Peyer's patch (tissue), 4 donors: ENCODE measurements at regions not wholly inside any gene's neighbourhood (a gene's known extent, or its start where the extent isn't known, plus 50 kb on each side); places are given as distances from the start of the nearest gene placed in this dataset.

Source experiments
- DNase-seq, 3 donors: peaks; one replicate each; pipeline ENCODE4 v3.0.0-alpha.2; 2017 to 2019
- H3K27ac ChIP-seq, 4 donors: fragments of 200-600 bp; sonication (generic); one replicate each; pipeline ENCODE4 v1.5.1; 2016 to 2019
- H3K27me3 ChIP-seq, 2 donors: fragments of 200-600 bp; sonication (generic); one replicate each; pipeline ENCODE4 v1.5.1; 2019
- H3K36me3 ChIP-seq, 3 donors: fragments of 200-600 bp; sonication (generic); one replicate each; pipeline ENCODE4 v1.5.1; 2016 to 2019
- H3K4me1 ChIP-seq, 4 donors: fragments of 200-600 bp; sonication (generic); one replicate each; pipeline ENCODE4 v1.5.1; 2016 to 2019
- H3K4me3 ChIP-seq, 4 donors: fragments of 200-600 bp; sonication (generic); 1 replicate in 3 of 4; 2 replicates in 1 of 4; pipeline ENCODE4 v1.5.1; 2016 to 2019; ENCODE audit warnings: mild to moderate bottlenecking in 1 of 4
- H3K9me3 ChIP-seq, 4 donors: fragments of 200-600 bp; sonication (generic); one replicate each; pipeline ENCODE4 v1.5.1; 2016 to 2019; ENCODE audit warnings: mild to moderate bottlenecking in 1 of 4
- POLR2A ChIP-seq, 2 donors: fragments of 450-650 bp; IDR thresholded peaks; one replicate each; pipeline ENCODE4 v1.5.1; 2017; ENCODE audit warnings: antibody characterized with exemption in 2 of 2, mild to moderate bottlenecking in 2 of 2, moderate library complexity in 2 of 2
- TF ChIP-seq, protein P1 (sequence below), 6 experiments: fragments of 450-650 bp in 4 of 6; fragments of 200-600 bp in 2 of 6; sonication (generic) in 1 of 6; IDR thresholded peaks; one replicate each; pipeline ENCODE4 v1.5.1; 2017 to 2019; ENCODE audit warnings: antibody characterized with exemption in 6 of 6, mild to moderate bottlenecking in 3 of 6, moderate library complexity in 1 of 6

DNA sequence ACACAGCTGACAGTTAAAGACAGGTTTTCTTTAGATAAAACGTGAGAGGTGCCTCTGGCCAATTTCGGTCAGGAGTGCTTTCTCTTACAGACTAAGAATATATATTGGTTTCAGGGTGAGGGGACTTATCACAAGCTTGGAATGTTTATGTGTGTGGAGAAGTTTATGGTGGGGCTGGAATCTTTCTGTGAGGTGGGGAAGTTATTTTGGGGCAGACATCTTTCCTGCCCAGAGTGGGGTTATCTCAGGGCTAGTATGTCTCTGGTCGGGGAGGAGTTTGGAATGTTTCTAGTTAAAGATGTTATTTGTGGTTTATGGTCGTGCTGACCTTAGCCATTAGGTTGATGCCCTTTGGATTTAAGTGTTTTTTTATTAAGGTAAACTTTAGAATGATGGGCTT lies 115.2 kb downstream of the SLC5A7 start:
- no peak overlapping the region for H3K27ac ChIP-seq
- TF ChIP-seq, protein P1, sequence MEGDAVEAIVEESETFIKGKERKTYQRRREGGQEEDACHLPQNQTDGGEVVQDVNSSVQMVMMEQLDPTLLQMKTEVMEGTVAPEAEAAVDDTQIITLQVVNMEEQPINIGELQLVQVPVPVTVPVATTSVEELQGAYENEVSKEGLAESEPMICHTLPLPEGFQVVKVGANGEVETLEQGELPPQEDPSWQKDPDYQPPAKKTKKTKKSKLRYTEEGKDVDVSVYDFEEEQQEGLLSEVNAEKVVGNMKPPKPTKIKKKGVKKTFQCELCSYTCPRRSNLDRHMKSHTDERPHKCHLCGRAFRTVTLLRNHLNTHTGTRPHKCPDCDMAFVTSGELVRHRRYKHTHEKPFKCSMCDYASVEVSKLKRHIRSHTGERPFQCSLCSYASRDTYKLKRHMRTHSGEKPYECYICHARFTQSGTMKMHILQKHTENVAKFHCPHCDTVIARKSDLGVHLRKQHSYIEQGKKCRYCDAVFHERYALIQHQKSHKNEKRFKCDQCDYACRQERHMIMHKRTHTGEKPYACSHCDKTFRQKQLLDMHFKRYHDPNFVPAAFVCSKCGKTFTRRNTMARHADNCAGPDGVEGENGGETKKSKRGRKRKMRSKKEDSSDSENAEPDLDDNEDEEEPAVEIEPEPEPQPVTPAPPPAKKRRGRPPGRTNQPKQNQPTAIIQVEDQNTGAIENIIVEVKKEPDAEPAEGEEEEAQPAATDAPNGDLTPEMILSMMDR (IDR thresholded peaks at IDR 0.05): no peak
- TF ChIP-seq POLR2A (IDR thresholded peaks at IDR 0.05): no peak
- no peaks in the 10 kb centered on the region for H3K4me1 ChIP-seq
- H3K9me3 ChIP-seq: no peaks in the 10 kb centered on the region
- no peaks in the 10 kb centered on the region for H3K36me3 ChIP-seq
- no peak for DNase-seq
- H3K27me3 ChIP-seq: no peaks in the 10 kb centered on the region
- H3K4me3 ChIP-seq: no peak overlapping the region

DNA sequence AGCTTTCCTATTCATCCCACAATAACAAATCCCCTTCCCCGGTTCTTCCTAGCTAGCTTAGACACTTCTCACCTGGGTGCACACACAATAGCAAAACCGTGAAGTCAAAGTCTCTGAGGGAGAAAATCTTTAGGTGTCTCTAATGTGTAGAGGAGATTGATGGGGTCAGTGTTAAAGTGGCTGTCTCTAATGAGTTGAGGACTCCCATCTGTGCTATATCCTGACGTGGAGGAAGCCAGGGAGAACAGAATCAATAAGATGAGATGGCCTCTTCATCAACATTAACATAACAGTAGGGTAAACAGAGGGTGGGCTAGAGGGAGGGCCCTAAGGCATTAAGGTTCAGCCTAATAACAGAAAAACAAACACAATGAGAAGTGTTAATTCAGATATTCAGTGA lies 120.4 kb downstream of the SLC5A7 start:
- Histone ChIP-seq H3K36me3 (no peaks in the 10 kb centered on the region), H3K4me1 (no peaks in the 10 kb centered on the region), H3K27ac (no peak overlapping the region), H3K27me3 (no peaks in the 10 kb centered on the region), H3K9me3 (no peaks in the 10 kb centered on the region), H3K4me3 (no peak overlapping the region)
- TF ChIP-seq POLR2A (IDR thresholded peaks at IDR 0.05): no peak
- TF ChIP-seq, protein P1 (IDR thresholded peaks at IDR 0.05): no peak
- no peak for DNase-seq

DNA sequence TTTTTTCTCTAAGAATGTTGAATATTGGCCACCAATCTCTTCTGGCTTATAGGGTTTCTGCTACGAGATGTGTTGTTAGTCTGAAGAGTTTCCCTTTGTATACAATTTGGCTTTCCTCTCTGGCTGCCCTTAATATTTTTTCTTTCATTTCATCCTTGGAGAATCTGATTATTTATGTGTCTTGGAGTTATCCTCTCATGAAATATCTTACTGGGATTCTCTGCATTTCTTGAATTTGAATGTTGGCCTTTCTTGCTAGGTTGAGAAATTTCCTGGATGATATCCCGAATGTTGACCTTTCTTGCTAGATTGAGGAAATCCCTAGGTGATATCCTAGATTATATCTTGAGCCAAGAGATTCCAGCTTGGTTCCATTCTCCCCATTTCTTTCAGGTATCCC lies 125.6 kb downstream of the SLC5A7 start:
- Histone ChIP-seq H3K4me3 (no peak overlapping the region), H3K4me1 (no peaks in the 10 kb centered on the region), H3K27me3 (no peaks in the 10 kb centered on the region), H3K36me3 (no peaks in the 10 kb centered on the region), H3K9me3 (no peaks in the 10 kb centered on the region), H3K27ac (no peak overlapping the region)
- no peak for TF ChIP-seq POLR2A (IDR thresholded peaks at IDR 0.05)
- TF ChIP-seq, protein P1 (IDR thresholded peaks at IDR 0.05): no peak
- no peak for DNase-seq

DNA sequence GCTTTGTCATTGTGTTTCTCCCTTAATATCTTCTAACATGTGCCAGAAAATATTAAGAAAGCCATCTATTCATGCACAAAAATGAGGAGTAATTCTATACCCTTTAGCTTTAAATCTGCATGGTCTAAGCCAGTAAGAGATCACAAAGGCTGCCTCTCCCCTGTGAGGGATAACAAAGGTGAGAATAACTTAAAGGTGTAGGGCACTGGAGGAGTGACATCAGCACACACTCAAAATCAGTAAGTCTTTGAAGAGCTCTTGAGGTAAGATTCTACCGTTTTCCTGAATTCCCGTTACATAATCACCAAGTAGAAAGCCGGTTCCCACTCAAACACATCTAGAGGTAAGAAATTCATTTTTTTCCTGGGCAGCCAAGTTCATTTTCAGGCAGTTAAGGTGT lies 123.9 kb upstream of the SULT1C3 start:
- no peak for DNase-seq
- TF ChIP-seq POLR2A (IDR thresholded peaks at IDR 0.05): no peak
- TF ChIP-seq, protein P1 (IDR thresholded peaks at IDR 0.05): no peak
- Histone ChIP-seq H3K36me3 (no peaks in the 10 kb centered on the region), H3K4me3 (no peak overlapping the region), H3K27ac (no peak overlapping the region), H3K27me3 (no peaks in the 10 kb centered on the region), H3K4me1 (no peaks in the 10 kb centered on the region), H3K9me3 (no peaks in the 10 kb centered on the region)

DNA sequence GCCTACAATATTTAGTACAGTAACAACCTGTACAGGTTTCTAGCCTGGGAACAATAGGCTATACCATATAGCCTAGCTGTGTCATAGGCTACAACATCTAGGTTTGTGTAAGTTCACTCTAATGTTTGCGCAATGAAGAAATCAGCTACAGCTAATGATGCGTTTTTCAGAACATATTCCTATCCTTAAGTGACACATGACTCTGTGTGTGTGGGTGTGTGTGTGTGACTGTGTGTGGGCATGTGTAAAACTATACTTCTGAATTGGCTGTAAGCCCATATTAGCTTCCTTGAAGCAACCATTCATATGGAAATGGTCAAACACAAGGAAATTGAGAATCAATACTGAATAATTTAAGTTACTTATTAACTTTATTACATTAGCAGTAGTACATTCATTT lies 120.8 kb upstream of the SULT1C3 start:
- no peaks in the 10 kb centered on the region for H3K9me3 ChIP-seq
- DNase-seq: peak in 1 of 3 donors; percentile 48
- TF ChIP-seq, protein P1 (IDR thresholded peaks at IDR 0.05): no peak
- TF ChIP-seq POLR2A (IDR thresholded peaks at IDR 0.05): no peak
- H3K4me3 ChIP-seq: no peak overlapping the region
- H3K36me3 ChIP-seq: no peaks in the 10 kb centered on the region
- H3K27me3 ChIP-seq: no peaks in the 10 kb centered on the region
- H3K4me1 ChIP-seq: no peaks in the 10 kb centered on the region
- H3K27ac ChIP-seq: no peak overlapping the region

DNA sequence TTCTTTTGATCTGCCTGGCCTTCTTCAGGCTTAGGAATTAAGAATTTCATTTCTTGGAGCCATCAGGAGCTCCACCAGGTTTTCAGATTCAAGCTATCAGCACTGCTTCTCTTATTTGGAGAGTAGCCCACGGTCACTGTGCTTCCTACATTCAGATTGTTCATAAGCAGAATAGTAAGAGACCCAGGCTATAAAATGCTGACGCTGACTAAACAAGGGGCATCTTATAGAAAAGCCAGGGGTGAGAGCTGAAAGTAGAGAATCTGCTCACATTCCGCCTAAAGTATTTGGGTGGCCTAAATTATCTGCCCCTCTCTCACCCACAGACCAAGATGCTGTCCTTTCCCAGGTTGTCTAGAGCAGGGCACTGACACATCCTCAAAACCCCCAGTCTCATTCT lies 120.3 kb upstream of the SULT1C3 start:
- Histone ChIP-seq H3K4me3 (no peak overlapping the region), H3K9me3 (no peaks in the 10 kb centered on the region), H3K36me3 (no peaks in the 10 kb centered on the region), H3K27me3 (no peaks in the 10 kb centered on the region), H3K4me1 (no peaks in the 10 kb centered on the region), H3K27ac (no peak overlapping the region)
- DNase-seq: no peak
- no peak for TF ChIP-seq POLR2A (IDR thresholded peaks at IDR 0.05)
- TF ChIP-seq, protein P1 (IDR thresholded peaks at IDR 0.05): no peak
